HUES48 (cell line): ENCODE measurements at regions not wholly inside any gene's neighbourhood (a gene's known extent, or its start where the extent isn't known, plus 50 kb on each side); places are given as distances from the start of the nearest gene placed in this dataset.
A peak's percentile ranks its signal among the peaks of the same experiment; 100 is the strongest.

Source experiments
- H3K27ac ChIP-seq: one replicate; pipeline ENCODE4 v1.7.0; 2013; ENCODE audit warnings: low read depth, low read length, inconsistent platforms
- H3K27me3 ChIP-seq: 2 replicates; pipeline ENCODE4 v1.6.1; 2013; ENCODE audit warnings: mild to moderate bottlenecking, low read length; ENCODE audit not compliant: control insufficient read depth, insufficient read depth
- H3K36me3 ChIP-seq: 2 replicates; pipeline ENCODE4 v1.6.1; 2013; ENCODE audit warnings: low read length; ENCODE audit not compliant: control insufficient read depth, insufficient read depth
- H3K4me1 ChIP-seq: 2 replicates; pipeline ENCODE4 v1.6.1; 2013; ENCODE audit warnings: mild to moderate bottlenecking, low read length; ENCODE audit not compliant: control insufficient read depth, insufficient read depth
- H3K4me3 ChIP-seq: 2 replicates; pipeline ENCODE4 v1.5.1; 2013; ENCODE audit warnings: mild to moderate bottlenecking, low read depth, low read length
- H3K9ac ChIP-seq: 2 replicates; pipeline ENCODE4 v1.6.1; 2013; ENCODE audit warnings: mild to moderate bottlenecking, low read depth, low read length, moderate library complexity
- H3K9me3 ChIP-seq: 2 replicates; pipeline ENCODE4 v1.6.1; 2013; ENCODE audit warnings: low read length; ENCODE audit not compliant: control insufficient read depth, insufficient read depth

DNA sequence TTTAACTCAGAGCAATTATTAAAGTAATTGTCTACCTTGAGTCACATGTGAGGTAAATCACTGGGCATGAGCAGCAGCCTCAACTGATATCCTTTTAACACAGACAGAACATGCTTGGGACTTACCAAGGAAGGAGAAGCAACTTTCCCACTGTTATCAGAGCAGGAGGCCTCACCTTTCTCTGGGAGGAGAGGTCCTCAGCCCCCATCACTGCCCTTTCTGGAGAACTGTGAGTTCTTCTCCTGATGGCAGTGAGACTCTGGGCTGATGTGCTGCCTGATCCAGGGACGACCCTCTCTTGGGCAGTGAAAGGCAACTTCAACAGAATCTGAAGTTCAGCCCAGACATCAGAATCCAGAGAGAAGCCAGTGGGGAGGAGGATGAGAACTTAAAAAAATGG lies 343.4 kb upstream of the IRX1 start:
- Histone ChIP-seq H3K36me3 (no peaks in the 10 kb centered on the region), H3K9me3 (no peaks in the 10 kb centered on the region), H3K27me3 (no peaks in the 10 kb centered on the region; the same call in 1 of the 2 replicates), H3K9ac (no peak overlapping the region), H3K4me3 (no peak overlapping the region), H3K27ac (no peak overlapping the region), H3K4me1 (peaks cover 15% of the 10 kb centered on the region)

- peak overlapping the region; percentile 47 for H3K27ac ChIP-seq
- H3K9me3 ChIP-seq, result no peaks in the 10 kb centered on the region
- H3K36me3 ChIP-seq, result no peaks in the 10 kb centered on the region
- H3K4me3 ChIP-seq, result no peak overlapping the region
- no peaks in the 10 kb centered on the region; the same call in 1 of the 2 replicates for H3K27me3 ChIP-seq
- no peak overlapping the region for H3K9ac ChIP-seq
- H3K4me1 ChIP-seq, result peaks cover 15% of the 10 kb centered on the region
Observed at GRCh38 chr5:3251784-3252183, 343.8 kb upstream of the IRX1 start.

DNA sequence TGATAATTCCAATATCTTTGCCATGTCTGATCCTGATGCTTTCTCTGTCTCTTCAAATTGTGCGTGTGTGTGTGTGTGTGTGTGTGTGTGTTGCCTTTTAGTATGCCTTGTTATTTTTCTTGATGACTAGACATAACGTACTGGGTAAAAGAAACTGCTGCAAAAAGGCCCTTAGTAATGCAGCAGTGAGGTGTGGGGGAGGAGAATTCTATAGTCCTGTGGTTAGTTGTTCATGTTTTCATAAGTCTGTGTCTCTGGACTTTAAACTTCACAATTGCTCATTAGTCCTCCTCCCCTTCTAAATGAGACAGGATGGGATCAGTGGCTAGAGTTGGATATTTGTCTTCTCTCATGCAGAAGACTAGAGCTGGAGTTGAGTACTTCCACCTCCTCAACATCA lies 346.2 kb upstream of the IRX1 start:
- H3K27ac ChIP-seq, result no peak overlapping the region
- no peaks in the 10 kb centered on the region; the same call in 1 of the 2 replicates for H3K27me3 ChIP-seq
- H3K36me3 ChIP-seq, result no peaks in the 10 kb centered on the region
- peaks cover 15% of the 10 kb centered on the region for H3K4me1 ChIP-seq
- H3K9me3 ChIP-seq, result no peaks in the 10 kb centered on the region
- H3K9ac ChIP-seq, result no peak overlapping the region
- H3K4me3 ChIP-seq, result no peak overlapping the region

GRCh38 chr5:3237276-3237868 lies 358.3 kb upstream of the IRX1 start:
- Histone ChIP-seq H3K9ac (no peak overlapping the region), H3K4me1 (no peaks in the 10 kb centered on the region), H3K27ac (no peak overlapping the region), H3K9me3 (peaks cover 6% of the 10 kb centered on the region; the same call in 1 of the 2 replicates), H3K27me3 (no peaks in the 10 kb centered on the region), H3K4me3 (no peak overlapping the region), H3K36me3 (no peaks in the 10 kb centered on the region)

- no peaks in the 10 kb centered on the region for H3K27me3 ChIP-seq
- H3K4me3 ChIP-seq, result no peak overlapping the region
- H3K4me1 ChIP-seq, result no peaks in the 10 kb centered on the region
- peaks cover 2% of the 10 kb centered on the region; the same call in 1 of the 2 replicates for H3K9me3 ChIP-seq
- H3K9ac ChIP-seq, result no peak overlapping the region
- H3K36me3 ChIP-seq, result no peaks in the 10 kb centered on the region
- H3K27ac ChIP-seq, result no peak overlapping the region
Observed at GRCh38 chr5:3234566-3234965, 361.1 kb upstream of the IRX1 start.

GRCh38 chr5:3230941-3231340 lies 364.7 kb upstream of the IRX1 start:
- no peak overlapping the region for H3K9ac ChIP-seq
- peaks cover 2% of the 10 kb centered on the region; the same call in 1 of the 2 replicates for H3K9me3 ChIP-seq
- H3K4me1 ChIP-seq, result no peaks in the 10 kb centered on the region; the same call in none of the 2 replicates
- H3K4me3 ChIP-seq, result no peak overlapping the region
- no peak overlapping the region for H3K27ac ChIP-seq
- H3K36me3 ChIP-seq, result no peaks in the 10 kb centered on the region
- H3K27me3 ChIP-seq, result no peaks in the 10 kb centered on the region

GRCh38 chr5:3230254-3230653 lies 365.4 kb upstream of the IRX1 start:
- Histone ChIP-seq H3K27ac (no peak overlapping the region), H3K9me3 (no peaks in the 10 kb centered on the region), H3K27me3 (no peaks in the 10 kb centered on the region)

DNA sequence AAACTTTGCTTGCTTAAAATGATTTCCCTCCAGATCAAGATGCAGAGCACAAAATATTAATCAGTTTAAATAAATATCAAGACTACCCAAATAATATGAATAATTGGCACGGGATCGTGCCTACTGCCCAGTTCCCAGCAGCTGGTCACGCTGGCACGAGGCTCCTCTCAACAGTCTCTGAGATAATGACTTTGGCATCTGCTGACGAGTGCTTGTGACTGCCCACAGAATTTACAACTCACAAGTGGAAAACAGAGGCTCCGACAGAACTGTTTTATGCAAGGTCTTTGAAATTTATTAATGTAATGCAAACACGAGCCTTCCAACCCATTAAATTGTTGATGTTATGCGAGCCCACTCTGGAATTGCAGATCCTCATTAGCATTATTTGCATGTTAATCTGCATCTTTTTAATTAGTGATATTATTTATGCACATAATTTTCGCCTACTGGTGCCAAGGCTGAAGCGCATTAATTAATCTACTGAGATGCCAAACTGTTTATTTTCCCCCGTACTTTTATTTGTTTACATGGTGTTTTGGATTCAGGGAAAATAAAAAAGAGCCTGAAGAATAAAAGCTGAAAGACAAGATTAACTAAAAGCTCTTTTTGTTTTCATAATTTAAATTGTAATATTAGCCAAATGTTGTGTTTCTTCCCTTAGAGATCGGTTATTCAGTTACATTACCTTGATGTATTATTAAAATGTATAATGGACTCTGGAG lies 369.3 kb upstream of the IRX1 start:
- no peak overlapping the region for H3K27ac ChIP-seq
- no peaks in the 10 kb centered on the region for H3K9me3 ChIP-seq
- no peak overlapping the region for H3K4me3 ChIP-seq
- no peak overlapping the region for H3K9ac ChIP-seq
- H3K36me3 ChIP-seq, result no peaks in the 10 kb centered on the region
- no peaks in the 10 kb centered on the region; the same call in none of the 2 replicates for H3K4me1 ChIP-seq
- no peaks in the 10 kb centered on the region for H3K27me3 ChIP-seq

More at GRCh38 chr5:3230254-3230653, 365.4 kb upstream of the IRX1 start:
- Histone ChIP-seq H3K36me3 (no peaks in the 10 kb centered on the region), H3K4me1 (no peaks in the 10 kb centered on the region; the same call in none of the 2 replicates), H3K4me3 (no peak overlapping the region), H3K9ac (no peak overlapping the region)

DNA sequence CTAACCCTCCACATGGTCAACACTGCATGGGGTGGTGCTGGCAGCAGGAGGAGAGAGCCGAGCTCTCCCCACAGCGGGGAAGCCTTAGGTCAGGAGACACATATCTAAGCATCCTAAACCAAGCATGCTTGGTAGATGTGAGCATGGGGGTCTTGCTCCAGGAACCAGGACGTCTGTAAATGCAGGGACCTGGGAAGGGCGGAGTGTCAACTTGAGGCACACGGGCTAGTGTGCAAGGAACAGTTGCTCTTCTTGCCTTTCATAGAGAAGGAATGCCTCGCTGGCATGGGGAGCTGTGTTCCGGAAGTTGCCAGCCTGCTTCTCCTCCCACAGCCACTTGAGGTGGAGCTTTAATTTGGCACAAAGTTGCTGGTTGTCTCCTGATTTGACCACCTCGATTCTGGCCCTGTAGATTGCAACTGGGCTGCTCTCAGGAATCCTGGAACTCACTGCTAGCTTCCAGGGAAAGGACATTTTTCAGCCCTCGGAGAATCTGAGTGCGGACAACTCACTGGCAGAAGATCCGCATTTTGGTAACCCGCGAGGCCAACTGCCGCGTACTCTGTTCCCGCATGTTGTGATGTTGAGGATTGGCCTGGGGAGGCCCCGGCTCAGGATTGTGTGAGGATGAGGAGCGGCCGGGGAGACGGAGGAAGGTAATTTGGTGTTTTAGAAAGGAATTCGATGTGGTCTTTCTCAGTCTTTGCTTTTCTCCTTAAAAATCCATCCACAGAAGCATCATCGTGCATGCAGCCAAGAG lies 370.3 kb upstream of the IRX1 start:
- no peak overlapping the region for H3K27ac ChIP-seq
- H3K27me3 ChIP-seq, result no peaks in the 10 kb centered on the region
- H3K4me1 ChIP-seq, result no peaks in the 10 kb centered on the region; the same call in none of the 2 replicates
- H3K36me3 ChIP-seq, result no peaks in the 10 kb centered on the region
- no peak overlapping the region for H3K4me3 ChIP-seq
- H3K9me3 ChIP-seq, result no peaks in the 10 kb centered on the region
- H3K9ac ChIP-seq, result no peak overlapping the region

GRCh38 chr5:3222924-3223323 lies 372.7 kb upstream of the IRX1 start:
- Histone ChIP-seq H3K4me3 (no peak overlapping the region), H3K27ac (no peak overlapping the region), H3K36me3 (no peaks in the 10 kb centered on the region), H3K27me3 (no peaks in the 10 kb centered on the region), H3K9ac (no peak overlapping the region), H3K4me1 (no peaks in the 10 kb centered on the region; the same call in none of the 2 replicates), H3K9me3 (no peaks in the 10 kb centered on the region)

DNA sequence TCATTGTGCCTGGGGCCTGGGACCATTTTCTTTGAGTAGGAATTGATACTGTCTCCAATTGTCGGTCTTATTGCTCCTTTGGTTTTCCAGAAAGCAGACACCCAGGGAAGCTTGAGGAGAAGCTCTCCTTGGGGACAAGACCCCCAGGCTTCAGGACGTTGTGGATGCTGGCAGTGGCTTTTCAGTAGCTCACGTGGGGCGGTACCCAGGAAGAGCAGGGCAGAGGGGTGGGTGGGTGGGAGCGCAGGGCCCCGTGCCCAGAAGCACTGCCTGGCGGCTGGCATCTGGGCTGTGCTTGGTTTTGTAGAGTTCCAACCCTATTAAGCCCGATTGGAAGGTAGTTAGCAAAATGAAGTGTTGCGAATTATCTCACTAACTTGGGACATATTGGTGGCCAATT lies 374.2 kb upstream of the IRX1 start:
- H3K9ac ChIP-seq, result no peak overlapping the region
- H3K36me3 ChIP-seq, result no peaks in the 10 kb centered on the region
- H3K9me3 ChIP-seq, result no peaks in the 10 kb centered on the region
- no peak overlapping the region for H3K4me3 ChIP-seq
- no peak overlapping the region for H3K27ac ChIP-seq
- no peaks in the 10 kb centered on the region for H3K27me3 ChIP-seq
- H3K4me1 ChIP-seq, result no peaks in the 10 kb centered on the region; the same call in none of the 2 replicates
